ENCODE measurements at regions not wholly inside any gene's neighbourhood (a gene's known extent, or its start where the extent isn't known, plus 50 kb on each side); places are given as distances from the start of the nearest gene placed in this dataset.

- no peaks in the 10 kb centered on the region for H3K4me1 Mint-ChIP-seq
- no peaks in the 10 kb centered on the region for H3K27me3 Mint-ChIP-seq
- DNase-seq (no peak), ATAC-seq (ENCODE audit: low read depth) (no peak)
- ChIA-PET CTCF (no interaction called here), POLR2A (no interaction called here)
- H3K36me3 Mint-ChIP-seq (ENCODE audit: low read depth) = no peaks in the 10 kb centered on the region
- intact Hi-C loops (cut with micrococcal nuclease) = no loop called here
- H3K9me3 Mint-ChIP-seq = no peaks in the 10 kb centered on the region
- no peak overlapping the region for H3K27ac Mint-ChIP-seq
- TF ChIP-seq CTCF (IDR thresholded peaks at IDR 0.05) = no peak
- H3K4me3 Mint-ChIP-seq = no peak overlapping the region
Measured at GRCh38 chr16:72262711-72263110, 90.8 kb upstream of the PMFBP1 start.

GRCh38 chr16:72261127-72261526, 89.2 kb upstream of the PMFBP1 start:
- Mint-ChIP-seq H3K36me3 (ENCODE audit: low read depth) (no peaks in the 10 kb centered on the region), H3K27ac (no peak overlapping the region), H3K4me1 (no peaks in the 10 kb centered on the region), H3K4me3 (no peak overlapping the region), H3K9me3 (no peaks in the 10 kb centered on the region), H3K27me3 (no peaks in the 10 kb centered on the region)
- intact Hi-C loops (cut with micrococcal nuclease) = no loop called here
- no peak for TF ChIP-seq CTCF (IDR thresholded peaks at IDR 0.05)
- ChIA-PET CTCF (no interaction called here), POLR2A (no interaction called here)
- ATAC-seq (ENCODE audit: low read depth) (no peak), DNase-seq (no peak)

- no peak for DNase-seq
- Mint-ChIP-seq H3K9me3 (no peaks in the 10 kb centered on the region), H3K27ac (no peak overlapping the region), H3K36me3 (ENCODE audit: low read depth) (no peaks in the 10 kb centered on the region), H3K4me3 (no peak overlapping the region), H3K27me3 (no peaks in the 10 kb centered on the region), H3K4me1 (no peaks in the 10 kb centered on the region)
- TF ChIP-seq CTCF (IDR thresholded peaks at IDR 0.05) = no peak
- ChIA-PET CTCF (no interaction called here), POLR2A (no interaction called here)
- intact Hi-C loops (cut with micrococcal nuclease) = no loop called here
- ATAC-seq (ENCODE audit: low read depth) = no peak
Measured at GRCh38 chr16:72256398-72257066, 84.6 kb upstream of the PMFBP1 start.

- no peak for DNase-seq
- ATAC-seq (ENCODE audit: low read depth) = no peak
- H3K27ac Mint-ChIP-seq = no peak overlapping the region
- no peak for TF ChIP-seq CTCF (IDR thresholded peaks at IDR 0.05)
- no peak overlapping the region for H3K4me3 Mint-ChIP-seq
- no peaks in the 10 kb centered on the region for H3K27me3 Mint-ChIP-seq
- POLR2A ChIA-PET = no interaction called here
- no peaks in the 10 kb centered on the region for H3K9me3 Mint-ChIP-seq
- intact Hi-C loops (cut with micrococcal nuclease) = no loop called here
- H3K36me3 Mint-ChIP-seq (ENCODE audit: low read depth) = no peaks in the 10 kb centered on the region
- H3K4me1 Mint-ChIP-seq = no peaks in the 10 kb centered on the region
- CTCF ChIA-PET = no interaction called here
Measured at GRCh38 chr16:72255786-72256185, 83.8 kb upstream of the PMFBP1 start.

- ATAC-seq (ENCODE audit: low read depth) (no peak), DNase-seq (no peak)
- H3K4me1 Mint-ChIP-seq = no peaks in the 10 kb centered on the region
- intact Hi-C loops (cut with micrococcal nuclease) = no loop called here
- TF ChIP-seq CTCF (IDR thresholded peaks at IDR 0.05) = no peak
- no peaks in the 10 kb centered on the region for H3K36me3 Mint-ChIP-seq (ENCODE audit: low read depth)
- no peak overlapping the region for H3K27ac Mint-ChIP-seq
- H3K9me3 Mint-ChIP-seq = no peaks in the 10 kb centered on the region
- no peaks in the 10 kb centered on the region for H3K27me3 Mint-ChIP-seq
- POLR2A ChIA-PET = no interaction called here
- no peak overlapping the region for H3K4me3 Mint-ChIP-seq
- CTCF ChIA-PET = no interaction called here
Measured at GRCh38 chr16:72247821-72248253, 75.9 kb upstream of the PMFBP1 start.
